Hematopoietic multipotent progenitor cell treated with erythropoietin and hydrocortisone succinate and interleukin-3 and kit ligand, for 8 days (in vitro differentiated cells): ENCODE measurements at regions not wholly inside any gene's neighbourhood (a gene's known extent, or its start where the extent isn't known, plus 50 kb on each side); places are given as distances from the start of the nearest gene placed in this dataset.

Source experiments
- DNase-seq: peaks from one replicate; pipeline ENCODE4 v3.0.0-alpha.2; 2015

DNA sequence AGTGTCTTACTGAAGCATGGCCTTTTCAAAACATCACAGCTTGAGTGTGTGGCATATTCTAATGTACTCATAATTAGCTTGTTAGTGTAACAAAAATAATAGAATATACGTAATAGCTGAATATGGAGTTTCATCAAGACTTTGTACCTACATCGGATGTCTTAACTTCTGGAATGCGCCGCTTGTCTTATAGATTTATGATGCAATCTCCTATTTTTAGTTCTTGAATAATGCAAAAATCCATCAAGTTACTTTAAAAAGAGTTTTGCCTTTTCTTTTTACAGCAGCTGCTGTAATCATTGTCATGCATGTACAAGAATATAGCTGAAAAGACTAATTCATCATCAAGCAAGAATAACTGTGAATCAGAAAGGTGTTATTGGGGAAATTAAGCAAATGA is 140.7 kb upstream of the SCN7A start:
- DNase-seq: no peak

DNA sequence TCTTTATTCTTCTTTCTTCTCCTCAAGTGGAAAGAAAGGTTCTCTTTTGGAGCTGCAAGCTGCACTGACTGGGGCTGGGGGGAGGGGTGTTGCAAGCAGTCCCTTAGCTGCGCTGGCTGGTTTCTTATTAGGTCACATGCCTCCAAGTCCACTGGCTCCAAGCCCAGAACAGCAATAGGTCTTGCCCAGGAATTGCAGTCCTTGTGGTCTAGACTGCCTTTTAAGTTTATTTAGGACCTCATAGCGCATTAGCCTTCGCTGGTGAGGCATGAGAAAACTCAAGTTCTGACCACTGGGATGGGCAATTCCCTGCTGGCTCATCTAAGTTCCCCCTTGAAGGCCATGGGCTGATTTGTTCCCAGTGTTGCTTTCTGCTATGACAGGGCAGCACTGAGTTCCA is 138.6 kb upstream of the SCN7A start:
- DNase-seq: no peak

- no peak for DNase-seq
Observed at GRCh38 chr2:166628478-166629136, 134.6 kb upstream of the SCN7A start.

GRCh38 chr2:166627893-166628292 is 133.8 kb upstream of the SCN7A start:
- DNase-seq: no peak

GRCh38 chr2:166625670-166626069 is 131.6 kb upstream of the SCN7A start:
- DNase-seq: no peak

GRCh38 chr2:166614503-166614902 is 120.5 kb upstream of the SCN7A start:
- DNase-seq: no peak

DNA sequence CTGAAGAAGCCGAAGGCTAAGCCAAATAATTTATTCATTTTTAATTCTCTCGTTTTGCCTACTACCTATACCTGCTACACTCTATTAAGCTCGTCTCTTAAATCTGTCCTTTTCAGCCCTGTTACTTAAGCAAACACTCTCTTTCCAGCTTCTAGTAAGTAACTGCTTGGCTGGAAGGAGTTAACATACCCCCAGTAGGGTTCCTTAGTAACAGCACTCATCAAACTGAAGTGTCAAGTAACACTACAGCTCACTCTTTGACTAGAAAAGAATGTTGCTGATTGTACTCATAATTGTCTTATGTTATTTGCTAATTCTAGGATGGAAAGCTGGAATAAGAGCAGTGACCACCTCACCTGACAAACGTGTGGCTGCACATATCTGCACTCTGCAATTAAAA is 120.0 kb upstream of the SCN7A start:
- DNase-seq: no peak

- no peak for DNase-seq
Observed at GRCh38 chr2:166613226-166613625, 119.2 kb upstream of the SCN7A start.

DNA sequence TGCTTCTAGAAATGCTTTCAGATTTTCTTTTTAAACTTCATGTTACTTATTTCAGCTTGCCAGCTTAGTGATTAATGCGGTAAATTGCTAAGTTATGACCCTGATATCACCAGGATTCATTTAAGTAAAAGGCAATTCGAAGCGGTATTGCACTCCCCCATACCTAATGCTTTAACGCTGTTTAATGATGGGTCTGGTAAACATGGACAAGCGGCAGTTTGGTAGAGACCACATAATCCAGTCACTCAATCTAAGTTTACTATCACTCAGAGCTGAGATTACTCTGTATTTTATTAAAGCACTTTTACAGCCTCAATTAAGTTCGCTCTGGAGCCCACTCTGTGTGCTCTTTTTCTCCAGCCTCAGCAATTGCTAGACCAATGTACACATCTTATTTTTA is 118.2 kb upstream of the SCN7A start:
- DNase-seq: no peak

DNA sequence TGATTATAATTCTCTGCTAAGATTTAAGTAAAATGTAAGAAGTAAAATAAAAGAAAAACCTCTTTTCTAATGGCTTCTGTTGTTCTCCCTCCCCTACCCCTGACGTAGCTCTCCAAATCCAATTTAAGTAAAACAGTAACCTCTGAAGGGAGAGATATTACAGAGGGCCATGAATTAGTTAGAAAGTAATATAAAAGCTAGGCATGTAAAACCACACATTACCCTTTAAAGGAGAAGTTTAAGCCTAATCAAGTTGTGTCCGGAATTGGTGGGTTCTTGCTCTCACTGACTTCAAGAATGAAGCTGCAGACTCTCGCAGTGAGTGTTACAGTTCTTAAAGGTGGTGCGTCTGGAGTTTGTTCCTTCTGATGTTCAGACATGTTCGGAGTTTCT is 116.9 kb upstream of the SCN7A start:
- no peak for DNase-seq

DNA sequence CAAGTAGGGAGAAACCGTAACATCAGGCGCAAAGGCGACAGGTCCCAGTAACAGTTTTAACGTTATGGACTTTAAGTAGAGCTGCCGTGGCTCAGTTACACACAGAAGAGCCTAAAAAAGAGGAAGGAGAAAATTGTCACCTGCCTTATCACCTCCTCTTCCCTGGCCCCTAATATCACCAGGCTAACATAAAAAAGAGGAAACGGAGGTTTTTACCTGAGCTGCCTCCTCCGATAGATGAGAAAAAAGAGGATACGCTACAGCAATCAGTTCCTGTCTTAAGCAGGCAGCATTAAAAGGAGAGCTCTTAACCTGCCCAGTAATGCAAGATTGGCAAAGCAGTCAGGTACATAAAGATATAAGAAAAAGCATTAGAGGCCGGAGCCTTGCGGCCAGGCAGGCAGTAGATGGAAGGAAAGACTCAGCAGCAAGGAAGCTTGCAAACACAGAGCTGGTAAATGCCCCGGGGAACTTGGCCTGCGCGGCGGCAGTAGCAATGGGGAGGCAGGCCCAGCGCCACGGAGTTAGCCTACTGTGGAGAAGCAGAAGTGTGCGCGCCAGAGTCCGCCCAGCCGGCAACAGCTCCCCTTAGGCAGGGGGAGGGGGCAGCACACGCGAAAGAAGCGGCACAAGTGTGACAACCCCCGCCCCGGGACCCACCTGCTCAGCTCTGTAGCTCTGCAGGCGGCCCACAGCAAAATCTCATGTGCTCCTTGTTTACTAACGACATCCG is 116.3 kb upstream of the SCN7A start:
- no peak for DNase-seq

- no peak for DNase-seq
Observed at GRCh38 chr2:166609183-166609959, 115.3 kb upstream of the SCN7A start.

DNA sequence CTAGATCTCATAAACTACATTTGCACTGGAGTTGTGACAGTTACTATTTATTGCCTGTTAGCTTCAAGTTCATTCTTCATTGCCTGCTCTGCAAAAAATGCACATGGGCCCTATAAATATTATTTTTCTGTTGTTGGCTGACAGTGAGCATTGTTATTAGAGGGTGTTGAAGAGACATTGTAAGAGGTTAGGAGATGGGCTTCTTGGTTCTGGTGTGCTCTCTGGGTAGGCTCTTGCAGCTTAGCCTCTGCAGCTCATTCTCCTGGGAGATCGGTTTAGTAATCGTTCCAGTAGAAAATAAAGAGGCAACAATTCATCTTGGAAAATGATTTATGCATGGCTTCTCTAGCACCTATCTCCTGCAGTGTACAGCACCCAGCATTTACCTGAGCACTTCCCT is 113.8 kb upstream of the SCN7A start:
- no peak for DNase-seq

- DNase-seq: no peak
Observed at GRCh38 chr2:166593403-166593802, 99.4 kb upstream of the SCN7A start.

GRCh38 chr2:166592750-166593149 is 98.7 kb upstream of the SCN7A start:
- no peak for DNase-seq

DNA sequence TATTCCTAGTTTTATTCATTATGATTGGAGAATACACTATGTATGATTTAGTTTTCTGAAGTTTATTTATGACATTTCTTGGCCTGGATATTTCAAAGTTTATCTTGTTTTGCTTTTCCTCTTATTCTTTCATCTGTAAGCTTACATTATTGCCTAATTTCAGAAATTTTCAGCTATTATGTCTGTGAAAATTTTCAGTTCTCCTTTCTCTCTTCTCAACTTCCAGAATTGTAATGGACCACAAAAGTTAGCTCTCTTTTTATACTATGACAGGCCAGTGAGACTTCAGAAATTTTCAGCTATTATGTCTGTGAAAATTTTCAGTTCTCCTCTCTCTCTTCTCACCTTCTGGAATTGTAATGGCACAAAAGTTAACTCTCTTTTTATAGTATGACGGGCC is 97.2 kb upstream of the SCN7A start:
- no peak for DNase-seq

- no peak for DNase-seq
Observed at GRCh38 chr2:166573391-166573790, 79.3 kb upstream of the SCN7A start.

GRCh38 chr2:166572937-166573336 is 78.9 kb upstream of the SCN7A start:
- DNase-seq: no peak

DNA sequence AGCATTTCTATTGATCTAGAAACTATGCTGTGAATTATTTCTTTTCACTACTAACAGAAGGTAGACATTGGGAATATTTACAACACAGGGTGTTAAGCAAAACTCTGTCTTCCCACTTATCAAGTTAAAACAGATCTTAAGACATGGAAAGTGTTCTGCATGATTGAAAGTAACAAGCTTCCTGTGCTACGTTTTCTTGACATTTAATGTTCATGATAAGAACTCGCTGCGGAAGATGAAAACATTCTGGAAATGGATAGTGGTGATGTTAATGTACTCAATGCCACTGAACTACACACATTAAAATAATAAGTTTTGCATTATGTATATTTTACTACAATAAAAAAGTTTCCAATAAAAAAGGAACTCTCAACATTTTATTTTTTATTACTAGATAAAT is 74.4 kb upstream of the SCN7A start:
- peak; percentile 32 for DNase-seq

- DNase-seq: no peak
Observed at GRCh38 chr2:166565501-166565900, 71.5 kb upstream of the SCN7A start.

- no peak for DNase-seq
Observed at GRCh38 chr2:166563894-166564293, 69.8 kb upstream of the SCN7A start.

DNA sequence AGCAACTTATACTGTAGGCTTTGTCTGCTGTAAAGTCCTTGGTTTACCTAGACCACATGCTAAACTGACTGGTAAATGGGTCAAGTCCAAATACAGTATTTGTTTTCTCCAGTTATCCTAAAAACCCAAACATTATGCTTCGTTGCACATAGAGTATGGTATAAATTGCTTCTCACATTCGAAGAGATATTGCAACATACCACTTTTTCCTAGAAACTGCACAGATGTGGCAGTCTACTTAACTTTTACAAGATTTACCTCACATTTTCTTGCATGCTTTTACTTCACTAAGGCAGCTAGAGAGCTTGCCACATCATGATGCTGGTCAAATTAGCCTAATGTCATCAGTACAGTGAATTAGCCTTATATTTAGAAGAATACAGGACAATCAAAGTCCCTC is 66.0 kb upstream of the SCN7A start:
- no peak for DNase-seq

GRCh38 chr2:166550923-166551322 is 56.9 kb upstream of the SCN7A start:
- no peak for DNase-seq

DNA sequence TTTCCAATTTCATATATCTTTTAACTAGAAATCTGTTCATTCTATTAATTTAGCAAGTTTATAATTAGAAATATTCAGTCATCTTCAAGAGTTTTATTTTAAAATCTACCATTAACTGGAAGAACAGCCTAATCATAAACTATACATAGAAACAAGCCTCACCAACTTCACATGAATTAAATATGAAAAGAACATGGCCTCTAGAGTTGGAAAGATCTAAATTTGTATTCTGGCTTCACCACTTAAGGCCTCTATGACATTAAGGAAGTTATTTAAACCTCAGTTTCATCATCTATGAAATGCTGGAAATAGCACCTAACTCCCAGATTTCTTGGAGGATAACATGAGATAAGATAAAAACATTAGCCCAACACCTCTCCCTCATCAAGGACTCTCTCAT is 51.4 kb upstream of the SCN7A start:
- no peak for DNase-seq
